ENCODE measurements at regions not wholly inside any gene's neighbourhood (a gene's known extent, or its start where the extent isn't known, plus 50 kb on each side); places are given as distances from the start of the nearest gene placed in this dataset.

DNA sequence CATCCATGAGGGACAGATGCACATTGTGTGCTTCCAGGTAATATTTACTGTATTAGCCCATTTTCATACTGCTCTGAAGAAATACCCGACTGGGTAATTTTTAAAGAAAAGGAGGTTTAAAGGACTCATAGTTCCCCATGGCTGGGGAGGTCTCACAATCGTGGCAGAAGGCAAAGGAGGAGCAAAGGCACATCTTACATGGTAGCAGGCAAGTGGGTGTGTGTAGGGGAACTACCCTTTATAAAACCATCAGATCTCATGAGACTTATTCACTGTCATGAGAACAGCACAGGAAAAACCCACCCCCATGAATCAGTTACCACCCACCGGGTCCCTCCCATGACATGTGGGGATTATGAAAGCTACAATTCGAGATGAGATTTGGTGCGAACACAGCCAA lies 148.8 kb upstream of the FBXL17 start:
- TF ChIP-seq CTCF (IDR thresholded peaks at IDR 0.05; ENCODE audit: extremely low read depth in 1 of 2, insufficient read depth in 1 of 2, low read depth in 1 of 2, low read length in 2 of 2), result no peak
- no peak for TF ChIP-seq POLR2A (IDR thresholded peaks at IDR 0.05; ENCODE audit: low read depth, low read length)
- no peak for TF ChIP-seq FOS (IDR thresholded peaks at IDR 0.05; ENCODE audit: borderline replicate concordance, insufficient read depth, low read length)
- TF ChIP-seq EZH2 (IDR thresholded peaks at IDR 0.05; ENCODE audit: borderline replicate concordance, low read depth, low read length, severe bottlenecking), result no peak
- TF ChIP-seq MYC (IDR thresholded peaks at IDR 0.05; ENCODE audit: low read depth, low read length), result no peak
- TF ChIP-seq POLR2AphosphoS5 (IDR thresholded peaks at IDR 0.05; ENCODE audit: insufficient read depth, low read depth, low read length), result no peak
- no peak for TF ChIP-seq MAX (IDR thresholded peaks at IDR 0.05; ENCODE audit: insufficient read depth, insufficient read length)
- TF ChIP-seq JUN (IDR thresholded peaks at IDR 0.05; ENCODE audit: borderline replicate concordance, insufficient read depth, insufficient read length, low read depth), result no peak

Measured in endothelial cell of umbilical vein (primary cell).